HepG2 (cell line): ENCODE measurements at regions not wholly inside any gene's neighbourhood (a gene's known extent, or its start where the extent isn't known, plus 50 kb on each side); places are given as distances from the start of the nearest gene placed in this dataset.

Experiments
- ATAC-seq: fragments of 200-7000 bp; cut with Tn5 transposase; 3 replicates; pipeline ENCODE4 v1.9.1; 2020; ENCODE audit warnings: mild to moderate bottlenecking, moderate library complexity
- BruUV-seq: library from RNA; stranded (reverse); fragments of 400-500 nt; replicated peaks from 2 replicates; lab custom pipeline; 2021; lab: Mats Ljungman, UMichigan
- CTCF ChIA-PET: fragments of 300-600 bp; formaldehyde crosslinking; extraction: SDS; loops from one replicate; lab custom pipeline; 2021; ENCODE audit warnings: low total read pairs, inconsistent platforms, low intra/inter-chr PET ratio; lab: Yijun Ruan, JAX
- POLR2A ChIA-PET: fragments of 350-600 bp; sonication (Branson Sonifier 250); formaldehyde crosslinking; loops from one replicate; lab custom pipeline; 2020; ENCODE audit warnings: antibody characterized with exemption, inconsistent platforms; lab: Yijun Ruan, JAX
- DNase-seq: peaks from one replicate; pipeline ENCODE4 v3.0.0-alpha.2; 2015; ENCODE audit warnings: low spot score
- FAIRE-seq: peaks from 3 replicates; lab custom pipeline; 2011; peaks lifted over from hg19 to GRCh38; lab: Jason Lieb, UNC
- H2AFZ ChIP-seq: one replicate; pipeline ENCODE4 v1.6.1; 2011; ENCODE audit warnings: low read length, inconsistent platforms
- H3K27ac ChIP-seq: fragments of 300-600 bp; 3 replicates; pipeline ENCODE4 v1.8.0; 2011; ENCODE audit warnings: mixed run types, mild to moderate bottlenecking, mixed read lengths, low read length, inconsistent platforms; ENCODE audit not compliant: insufficient read depth; ENCODE audit errors: extremely low read length
- H3K27me3 ChIP-seq, 2 experiments: fragments of 200-600 bp in 1 of 2; 2 replicates in 1 of 2; 3 replicates in 1 of 2; pipeline versions ENCODE4 v1.6.0 to v1.8.0; 2011; ENCODE audit warnings: low read length in 2 of 2, mild to moderate bottlenecking in 2 of 2, moderate library complexity in 2 of 2, inconsistent platforms in 1 of 2; ENCODE audit not compliant: insufficient read depth in 2 of 2, control insufficient read depth in 1 of 2
- H3K36me3 ChIP-seq, 2 experiments: fragments of 200-600 bp in 1 of 2; replicated peaks in 1 of 2; 2 replicates in 1 of 2; 3 replicates in 1 of 2; pipeline versions ENCODE4 v1.5.1 to v1.8.0; 2011; ENCODE audit warnings: low read length in 2 of 2, inconsistent platforms in 1 of 2; ENCODE audit not compliant: insufficient read depth in 2 of 2, control insufficient read depth in 1 of 2
- H3K4me1 ChIP-seq: 2 replicates; pipeline ENCODE4 v1.5.1; 2012; ENCODE audit warnings: low read length, inconsistent platforms; ENCODE audit not compliant: insufficient read depth
- H3K4me2 ChIP-seq: 2 replicates; pipeline ENCODE4 v1.6.0; 2011; ENCODE audit warnings: low read depth, low read length, inconsistent platforms
- H3K4me3 ChIP-seq, 3 experiments: fragments of 200-600 bp in 1 of 3; sonication (generic), shearing (Covaris generic) in 1 of 3; replicated peaks in 1 of 3; 2 replicates each; pipeline ENCODE4 v1.5.1; 2011 to 2016; ENCODE audit warnings: low read length in 3 of 3, inconsistent platforms in 2 of 3, low read depth in 2 of 3, mild to moderate bottlenecking in 2 of 3, control low read depth in 1 of 3, mixed read lengths in 1 of 3; ENCODE audit not compliant: insufficient read depth in 1 of 3
- H3K79me2 ChIP-seq: one replicate; pipeline ENCODE4 v1.6.1; 2011; ENCODE audit warnings: low read length, inconsistent platforms; ENCODE audit not compliant: insufficient read depth
- H3K9ac ChIP-seq: 2 replicates; pipeline ENCODE4 v1.6.0; 2011; ENCODE audit warnings: mild to moderate bottlenecking, low read depth, low read length, inconsistent platforms; ENCODE audit not compliant: insufficient read depth
- H3K9me3 ChIP-seq: 2 replicates; pipeline ENCODE4 v1.5.1; 2012; ENCODE audit warnings: mild to moderate bottlenecking, low read length
- H4K20me1 ChIP-seq: 2 replicates; pipeline ENCODE4 v1.6.0; 2011; ENCODE audit warnings: inconsistent platforms, mild to moderate bottlenecking, low read length, moderate library complexity; ENCODE audit not compliant: insufficient read depth
- CHCHD3 ChIP-seq: sonication (generic); formaldehyde crosslinking; IDR thresholded peaks from 2 replicates; pipeline ENCODE4 v1.8.0; 2022; ENCODE audit warnings: mild to moderate bottlenecking, missing genetic modification reagents, moderate library complexity
- FOXO1 ChIP-seq: sonication (generic); formaldehyde crosslinking; IDR thresholded peaks from 2 replicates; pipeline ENCODE4 v1.4.0; 2020; ENCODE audit warnings: missing genetic modification reagents
- GATAD1 ChIP-seq: IDR thresholded peaks from 2 replicates; pipeline ENCODE4 v1.6.1; 2016; ENCODE audit warnings: missing genetic modification reagents, missing compliant biosample characterization
- RCOR2 ChIP-seq: IDR thresholded peaks from 2 replicates; pipeline ENCODE4 v1.6.1; 2016; ENCODE audit warnings: missing biosample characterization, missing genetic modification reagents
- TEAD2 ChIP-seq: sonication (generic); formaldehyde crosslinking; IDR thresholded peaks from 2 replicates; pipeline ENCODE4 v1.9.0; 2021; ENCODE audit warnings: missing genetic modification reagents
- ZFP41 ChIP-seq: sonication (generic); formaldehyde crosslinking; IDR thresholded peaks from 2 replicates; pipeline ENCODE4 v1.4.0; 2020; ENCODE audit warnings: mild to moderate bottlenecking, missing genetic modification reagents, borderline replicate concordance
- ZNF264 ChIP-seq: sonication (generic); formaldehyde crosslinking; IDR thresholded peaks from 2 replicates; pipeline ENCODE4 v1.4.0; 2020; ENCODE audit warnings: missing genetic modification reagents
- ZNF337 ChIP-seq: sonication (generic); formaldehyde crosslinking; IDR thresholded peaks from 2 replicates; pipeline ENCODE4 v1.5.1; 2020; ENCODE audit warnings: missing genetic modification reagents, low read depth, mild to moderate bottlenecking, borderline replicate concordance
- ZNF577 ChIP-seq: sonication (generic); formaldehyde crosslinking; IDR thresholded peaks from 2 replicates; pipeline ENCODE4 v1.4.0; 2020; ENCODE audit warnings: mild to moderate bottlenecking, low read depth, missing genetic modification reagents, borderline replicate concordance
- WGBS: methylation state at CpG from one replicate; pipeline ENCODE4 v1.1.6; 2017; ENCODE audit warnings: low lambda C conversion rate; 5-methylcytosine and 5-hydroxymethylcytosine counted together
- in situ Hi-C: cut with HindIII; loops from 2 replicates; pipeline ENCODE4 v1.10.0; 2017; ENCODE audit warnings: low pct_unique_long_range_greater_than_20kb; ENCODE audit not compliant: extremely low pct_ligation_motif_present
- intact Hi-C: fragments of 100-400 bp; cut with micrococcal nuclease; formaldehyde crosslinking; loops from one replicate; pipeline ENCODE4 v1.10.0; 2022; ENCODE audit not compliant: unreplicated experiment
- TF ChIP-seq, protein P1 (sequence below): IDR thresholded peaks from 2 replicates; pipeline ENCODE4 v1.6.1; 2018; ENCODE audit warnings: missing genetic modification reagents

- H3K4me2 ChIP-seq = no peak overlapping the region
- no peaks in the 10 kb centered on the region for H4K20me1 ChIP-seq
- H3K27ac ChIP-seq = no peak overlapping the region
- in situ Hi-C loops = no loop called here
- TF ChIP-seq, protein P1, sequence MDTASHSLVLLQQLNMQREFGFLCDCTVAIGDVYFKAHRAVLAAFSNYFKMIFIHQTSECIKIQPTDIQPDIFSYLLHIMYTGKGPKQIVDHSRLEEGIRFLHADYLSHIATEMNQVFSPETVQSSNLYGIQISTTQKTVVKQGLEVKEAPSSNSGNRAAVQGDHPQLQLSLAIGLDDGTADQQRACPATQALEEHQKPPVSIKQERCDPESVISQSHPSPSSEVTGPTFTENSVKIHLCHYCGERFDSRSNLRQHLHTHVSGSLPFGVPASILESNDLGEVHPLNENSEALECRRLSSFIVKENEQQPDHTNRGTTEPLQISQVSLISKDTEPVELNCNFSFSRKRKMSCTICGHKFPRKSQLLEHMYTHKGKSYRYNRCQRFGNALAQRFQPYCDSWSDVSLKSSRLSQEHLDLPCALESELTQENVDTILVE (CRISPR knock-in tag) = no peak
- TF ChIP-seq TEAD2 (CRISPR knock-in tag) (no peak), CHCHD3 (CRISPR knock-in tag) (no peak), RCOR2 (CRISPR knock-in tag) (no peak), ZNF264 (CRISPR knock-in tag) (no peak), ZNF577 (CRISPR knock-in tag) (no peak), ZNF337 (CRISPR knock-in tag) (no peak), GATAD1 (CRISPR knock-in tag) (no peak), ZFP41 (CRISPR knock-in tag) (no peak), FOXO1 (CRISPR knock-in tag) (no peak)
- no peak overlapping the region for H3K9ac ChIP-seq
- no peaks in the 10 kb centered on the region for H3K79me2 ChIP-seq
- H2AFZ ChIP-seq = no peak overlapping the region
- CTCF ChIA-PET = no interaction called here
- intact Hi-C loops = no loop called here
- no peaks in the 10 kb centered on the region for H3K9me3 ChIP-seq
- POLR2A ChIA-PET = no interaction called here
- FAIRE-seq (no peak), DNase-seq (no peak), ATAC-seq (no peak)
- no peaks in the 10 kb centered on the region for H3K27me3 ChIP-seq
- no TSS peak for BruUV-seq
- no peaks in the 10 kb centered on the region for H3K36me3 ChIP-seq
- WGBS = 0% methylated on average over 1 of the region's 1 CpG
- no peak overlapping the region for H3K4me3 ChIP-seq
- no peaks in the 10 kb centered on the region for H3K4me1 ChIP-seq
Observed at GRCh38 chr5:112681481-112681908, 56.2 kb upstream of the APC start.
